HG02623 (cell line): ENCODE measurements at regions not wholly inside any gene's neighbourhood (a gene's known extent, or its start where the extent isn't known, plus 50 kb on each side); places are given as distances from the start of the nearest gene placed in this dataset.

Source experiments
- ATAC-seq: cut with Tn5 transposase; IDR thresholded peaks from one replicate; pipeline ENCODE4 v1.9.1; 2021; ENCODE audit warnings: moderate library complexity; ENCODE audit not compliant: unreplicated experiment

DNA sequence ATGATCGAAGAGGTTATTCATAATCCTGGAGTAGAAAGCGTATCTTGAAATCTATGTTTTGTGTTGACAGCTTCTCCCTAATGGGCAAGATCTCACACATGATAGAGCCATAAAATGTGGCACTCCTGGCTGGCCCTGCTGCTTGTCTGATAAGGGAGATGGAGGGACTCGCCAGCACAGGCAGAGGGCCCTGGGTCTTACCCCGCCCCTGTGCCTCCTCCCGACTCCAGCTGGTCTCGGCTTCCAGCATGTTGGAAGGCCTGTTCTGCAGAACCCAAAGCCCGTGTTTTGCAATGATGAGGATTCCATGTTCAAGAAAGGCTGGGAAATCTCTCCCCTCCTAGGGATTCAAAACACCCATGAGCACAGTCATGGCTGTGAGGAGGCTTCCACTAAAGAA lies 106.7 kb upstream of the SDK2 start:
- ATAC-seq, result no peak

DNA sequence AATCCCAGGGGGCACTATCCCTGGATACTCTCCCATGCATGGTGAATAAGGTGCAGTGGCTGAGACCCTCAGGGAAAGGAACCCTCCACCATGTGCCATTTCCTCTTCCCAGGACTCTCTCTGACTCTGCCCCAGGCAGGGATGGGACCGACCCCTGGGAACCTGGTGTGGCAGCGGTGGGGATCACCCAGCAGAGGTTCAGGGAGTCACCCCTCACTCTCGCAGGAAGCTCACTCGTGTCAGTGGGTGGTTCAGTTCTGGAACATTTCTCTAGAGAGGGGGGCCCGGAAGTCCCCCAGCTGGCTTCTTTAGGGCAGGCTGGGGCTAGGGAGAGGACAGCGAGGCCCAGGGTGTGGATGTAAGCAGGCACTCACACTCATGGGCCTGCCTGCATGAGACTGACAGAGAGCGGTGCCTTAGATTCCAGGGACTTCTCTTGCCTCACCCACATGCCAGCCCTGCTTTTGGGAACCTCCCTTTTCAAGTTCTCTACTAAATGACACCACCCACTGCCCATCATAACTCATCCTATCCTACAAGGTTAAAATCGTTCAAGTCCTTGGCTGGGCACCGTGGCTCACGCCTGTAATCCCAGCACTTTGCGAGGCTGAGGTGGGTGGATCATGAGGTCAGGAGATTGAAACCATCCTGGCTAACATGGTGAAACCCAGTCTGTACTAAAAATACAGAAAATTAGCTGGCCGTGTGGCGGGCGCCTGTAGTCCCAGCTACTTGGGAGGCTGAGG lies 109.7 kb upstream of the SDK2 start:
- ATAC-seq, result no peak

DNA sequence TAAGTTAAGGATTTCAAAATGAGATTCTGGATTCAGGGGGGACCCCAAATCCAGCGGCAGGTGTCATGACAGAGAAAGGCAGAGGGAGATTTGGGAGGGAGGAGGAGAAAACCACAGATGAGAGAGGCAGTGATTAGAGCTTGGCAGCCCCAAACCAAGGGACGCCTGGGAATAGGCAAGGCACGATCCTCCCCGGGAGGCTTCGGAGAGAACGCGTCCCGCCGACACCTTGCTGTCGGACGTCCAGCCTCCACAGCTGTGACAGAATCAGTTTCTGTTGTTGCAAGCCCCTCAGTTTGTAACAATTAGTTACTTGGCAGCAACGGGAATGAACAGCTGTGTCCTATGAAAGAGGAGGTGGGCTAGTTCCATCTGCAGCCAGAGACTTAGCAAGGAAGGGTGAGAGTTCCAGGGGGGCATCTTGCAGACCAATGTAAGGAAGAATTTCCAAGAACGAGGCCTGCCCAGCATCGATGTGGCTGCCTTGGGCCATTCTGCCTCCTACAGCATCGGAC lies 110.7 kb upstream of the SDK2 start:
- ATAC-seq, result no peak

DNA sequence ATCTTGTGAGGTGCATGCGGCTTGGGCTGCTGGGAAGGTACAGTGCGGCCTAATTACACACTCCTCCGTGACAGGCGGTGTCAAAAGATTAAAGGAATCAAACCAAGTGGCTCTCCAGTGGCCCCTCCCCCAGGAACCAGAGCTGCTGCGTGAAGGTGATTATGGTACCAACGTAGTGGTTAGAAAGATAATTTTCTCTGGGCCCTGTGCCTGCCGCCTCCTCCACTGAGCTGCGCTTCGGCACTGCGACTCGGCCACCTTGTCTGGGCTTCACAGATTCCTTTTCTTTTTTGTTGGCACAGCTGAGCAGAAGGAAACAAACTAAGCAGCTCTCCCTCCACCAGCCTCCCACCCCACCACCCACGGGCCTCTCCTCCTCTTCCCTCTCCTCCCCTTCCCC lies 113.2 kb upstream of the SDK2 start:
- ATAC-seq, result no peak

DNA sequence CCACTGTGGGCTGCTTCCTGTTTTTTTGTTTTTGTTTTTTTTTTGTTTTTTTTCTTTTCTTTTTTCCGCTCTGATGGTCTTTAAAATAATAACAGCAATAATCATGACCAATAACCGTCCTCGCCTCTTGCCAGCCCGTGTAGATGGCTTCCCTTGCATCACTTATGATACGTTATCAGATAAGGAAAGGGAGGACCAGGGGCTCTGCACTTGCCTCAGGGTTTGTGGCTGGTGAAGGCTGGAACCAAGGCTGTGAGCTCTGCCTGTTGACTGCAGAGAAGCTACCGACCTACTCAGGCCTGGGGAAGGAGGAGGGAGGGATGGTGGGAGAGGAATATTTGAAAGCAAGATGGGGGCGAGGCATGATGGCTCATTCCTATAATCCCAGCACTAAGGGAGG lies 114.0 kb upstream of the SDK2 start:
- no peak for ATAC-seq

DNA sequence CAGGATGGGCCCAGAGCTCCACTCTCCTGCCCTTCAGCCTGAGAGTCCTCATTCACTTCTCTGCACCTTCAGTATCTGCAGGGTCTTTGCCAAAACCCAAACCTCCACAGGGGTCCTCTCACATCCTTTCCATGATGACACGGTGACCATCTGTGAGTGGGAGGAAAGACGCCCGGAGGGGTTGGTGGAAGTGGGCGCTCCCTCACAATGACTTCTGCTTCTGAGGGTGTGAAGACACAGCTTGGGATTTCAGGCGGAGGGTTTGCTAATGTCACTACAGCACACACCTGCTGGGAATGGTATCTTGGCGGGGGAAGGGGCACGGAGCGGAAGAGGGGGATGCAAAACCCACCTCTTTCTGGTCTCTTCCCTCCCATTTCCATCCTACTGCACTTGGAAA lies 115.1 kb upstream of the SDK2 start:
- ATAC-seq, result no peak

DNA sequence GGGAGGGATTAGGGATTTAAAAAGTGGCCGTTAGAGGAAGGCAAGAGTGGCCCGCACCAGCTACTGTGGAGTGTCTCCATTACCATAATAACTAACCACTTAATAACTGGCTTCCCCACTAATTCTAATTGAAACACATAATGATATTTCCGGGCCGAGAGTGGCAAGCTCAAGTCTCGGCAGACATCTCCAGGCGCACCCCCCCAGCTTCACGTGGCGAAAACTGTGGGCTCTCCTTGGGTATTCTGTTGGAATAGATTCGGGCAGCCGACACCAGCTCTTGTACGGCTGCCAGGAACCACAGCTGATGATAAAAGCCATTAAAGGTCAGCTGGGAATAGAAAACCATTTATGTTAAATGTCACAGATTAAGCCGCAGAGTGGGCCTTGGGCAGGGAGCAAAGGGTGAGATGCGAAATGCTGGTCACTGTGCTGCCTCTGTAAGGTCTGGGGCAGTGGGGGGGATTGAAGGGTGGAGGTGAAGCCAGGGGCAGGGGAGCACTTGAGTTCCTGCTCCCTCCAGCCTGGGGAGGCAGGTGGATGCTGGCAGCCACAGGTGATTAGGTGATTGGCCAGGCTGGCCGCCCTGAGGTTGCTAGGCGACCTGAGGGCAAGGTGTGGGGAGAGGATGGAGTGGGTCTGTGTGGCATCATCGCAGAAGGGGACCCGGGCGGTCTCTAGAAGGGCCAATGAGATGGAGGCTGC lies 115.6 kb upstream of the SDK2 start:
- ATAC-seq, result no peak

DNA sequence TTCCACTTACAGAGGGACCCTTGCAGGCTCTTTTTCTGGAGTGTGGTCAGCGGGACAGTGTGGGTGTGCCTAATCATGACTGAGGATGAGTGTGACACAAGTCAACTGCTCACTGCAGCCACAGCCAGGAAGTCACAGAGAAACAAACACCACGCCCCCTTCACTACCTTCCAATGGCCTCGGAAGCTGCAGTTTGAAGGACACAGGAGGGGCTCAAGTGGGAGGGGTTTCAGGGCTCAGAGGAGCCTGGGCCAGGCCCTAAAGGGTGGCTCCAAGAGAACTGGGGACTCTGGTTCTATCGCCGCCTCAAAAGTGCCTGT lies 116.2 kb upstream of the SDK2 start:
- ATAC-seq, result no peak

DNA sequence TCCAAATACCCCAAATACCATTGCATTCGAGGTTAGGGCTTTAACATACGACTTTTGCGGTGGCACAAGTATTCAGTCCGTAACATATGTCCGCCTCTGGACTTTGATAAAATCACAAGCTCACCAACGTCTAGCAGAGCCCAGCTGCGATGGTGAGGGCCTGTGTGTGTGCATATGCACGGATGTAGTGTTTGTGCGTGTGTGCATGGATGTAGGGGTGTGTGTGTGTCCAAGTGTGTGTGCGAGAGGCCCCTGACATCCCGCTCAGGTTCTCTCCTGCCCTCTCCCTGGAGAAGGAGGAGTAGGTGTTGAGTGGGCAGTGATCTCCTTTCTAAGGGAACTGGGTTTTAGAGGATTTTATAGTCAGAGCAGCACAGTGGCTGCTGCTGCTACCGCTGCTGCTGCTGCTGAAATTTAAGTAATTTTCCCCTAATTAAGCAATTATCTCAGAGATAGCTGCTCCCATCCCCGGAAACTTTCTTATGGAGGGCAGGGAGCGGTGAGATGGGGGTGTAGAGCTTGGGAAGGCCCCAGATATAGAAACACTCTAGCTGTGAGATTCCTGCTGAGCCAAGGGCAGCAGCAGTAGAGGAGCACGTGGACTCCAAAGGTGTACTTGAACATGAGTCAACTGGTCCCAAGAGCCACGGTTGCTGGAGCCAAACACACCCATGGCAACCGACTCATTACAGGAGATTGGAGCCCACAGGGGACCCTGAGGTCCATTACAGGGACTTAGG lies 121.7 kb upstream of the SDK2 start:
- ATAC-seq, result no peak

DNA sequence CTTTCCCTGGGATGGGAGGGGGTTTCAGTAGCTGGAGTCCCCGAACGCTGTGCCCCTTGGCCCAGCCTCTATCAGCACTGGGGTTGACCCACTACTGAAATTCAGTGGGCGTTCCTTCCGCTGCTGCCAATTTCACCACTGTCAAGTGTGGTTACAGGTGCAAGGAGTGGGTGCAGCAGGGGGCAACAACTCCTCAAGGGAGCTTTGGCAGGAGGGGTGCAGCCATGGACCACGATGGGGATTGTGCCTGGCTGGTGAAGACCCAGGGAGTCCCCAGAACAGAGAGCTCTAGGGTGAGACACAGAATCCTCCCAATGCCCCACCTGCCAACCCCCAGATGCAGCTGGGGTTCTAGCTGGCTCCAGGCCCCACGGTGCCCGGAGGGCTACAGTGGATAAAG lies 123.5 kb upstream of the SDK2 start:
- ATAC-seq, result no peak

DNA sequence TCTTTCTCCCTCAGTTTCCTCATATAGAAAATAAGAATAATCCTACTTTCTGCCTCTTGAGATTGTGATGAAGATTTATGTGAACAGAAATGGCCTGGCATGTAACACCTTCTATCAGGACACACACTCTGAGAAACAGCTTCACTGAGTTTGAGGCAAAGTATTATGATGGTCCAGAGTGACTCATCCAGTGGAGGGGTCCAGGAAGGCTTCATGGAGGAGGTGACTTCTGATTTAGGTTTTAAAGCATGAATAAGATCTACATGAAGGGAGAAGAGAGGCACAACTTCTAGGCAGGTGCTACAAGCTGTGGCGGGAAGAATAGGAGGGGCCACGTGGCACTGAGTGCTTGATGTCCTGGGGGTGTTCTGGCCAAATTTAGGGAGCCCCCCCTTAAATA lies 124.4 kb upstream of the SDK2 start:
- no peak for ATAC-seq

DNA sequence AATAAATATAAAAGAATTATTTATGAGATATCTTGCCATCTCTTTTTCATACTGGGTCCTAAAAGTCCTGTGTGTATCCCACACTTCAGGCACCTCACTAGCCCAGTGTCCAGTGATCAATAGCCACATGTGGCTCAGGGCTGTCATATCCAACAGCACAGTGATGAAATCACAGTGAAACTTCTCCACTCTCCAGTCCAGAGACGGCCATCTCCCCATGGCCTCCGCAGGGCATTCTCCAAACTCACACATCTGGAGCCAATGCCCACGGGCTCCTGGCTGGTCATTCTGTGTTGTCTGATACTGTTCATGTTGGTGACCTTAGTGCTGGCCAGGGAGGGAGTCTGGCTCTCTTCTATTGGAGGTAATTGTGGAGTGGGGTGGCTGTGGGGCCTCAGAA lies 125.2 kb upstream of the SDK2 start:
- no peak for ATAC-seq

DNA sequence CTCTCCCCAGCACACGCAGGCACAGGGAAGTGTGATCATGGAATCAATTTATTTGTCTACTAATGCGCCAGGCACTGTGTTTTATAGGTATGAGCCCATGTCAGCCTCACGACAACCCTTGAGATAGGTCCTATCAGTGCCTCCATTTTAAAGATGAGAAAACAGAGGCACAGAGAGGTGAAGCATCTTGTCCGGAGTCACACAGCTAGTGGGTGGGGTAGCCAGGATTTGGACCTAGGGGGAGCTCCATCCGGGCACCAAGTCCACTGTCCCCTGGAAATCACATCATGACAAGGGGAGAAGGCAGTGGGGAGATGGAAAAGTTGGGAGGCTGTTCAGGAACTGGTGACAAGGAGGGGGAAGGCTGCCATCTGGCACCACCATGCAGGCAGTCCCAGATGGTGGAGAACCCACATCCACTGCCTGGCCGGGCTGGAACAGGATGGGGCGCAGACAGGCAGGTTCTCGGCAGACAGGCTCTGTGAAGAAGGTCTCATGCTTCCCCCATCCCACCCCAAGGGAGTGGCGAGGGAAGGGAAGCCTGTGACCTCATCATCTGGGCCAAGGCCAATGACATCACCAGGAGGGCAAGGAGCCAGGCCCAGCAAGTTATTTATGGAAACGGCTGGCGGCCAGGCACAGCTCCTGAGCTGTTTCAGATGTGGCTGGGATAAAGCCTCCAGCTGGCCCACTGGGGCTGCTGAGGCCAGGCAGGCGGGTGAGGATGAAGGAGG lies 126.0 kb upstream of the SDK2 start:
- ATAC-seq, result no peak

DNA sequence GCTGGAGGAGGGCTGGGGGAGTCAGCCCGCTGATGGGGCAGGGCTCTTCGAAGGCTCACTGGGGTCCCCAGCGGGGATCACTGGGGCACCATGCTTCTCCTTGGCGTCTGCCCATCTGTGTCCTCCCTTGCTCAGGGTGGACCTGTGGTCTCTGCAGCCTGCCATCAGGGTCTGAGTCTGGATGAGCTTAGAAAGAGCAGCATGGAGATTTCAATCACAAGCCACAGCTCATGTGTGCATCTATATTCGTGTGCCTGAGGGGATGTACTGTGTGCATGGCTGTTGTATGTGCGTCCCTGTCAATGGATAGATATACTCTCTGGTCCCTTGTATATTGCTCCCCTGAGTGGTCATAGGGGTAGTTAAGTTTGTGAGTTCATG lies 126.6 kb upstream of the SDK2 start:
- no peak for ATAC-seq

DNA sequence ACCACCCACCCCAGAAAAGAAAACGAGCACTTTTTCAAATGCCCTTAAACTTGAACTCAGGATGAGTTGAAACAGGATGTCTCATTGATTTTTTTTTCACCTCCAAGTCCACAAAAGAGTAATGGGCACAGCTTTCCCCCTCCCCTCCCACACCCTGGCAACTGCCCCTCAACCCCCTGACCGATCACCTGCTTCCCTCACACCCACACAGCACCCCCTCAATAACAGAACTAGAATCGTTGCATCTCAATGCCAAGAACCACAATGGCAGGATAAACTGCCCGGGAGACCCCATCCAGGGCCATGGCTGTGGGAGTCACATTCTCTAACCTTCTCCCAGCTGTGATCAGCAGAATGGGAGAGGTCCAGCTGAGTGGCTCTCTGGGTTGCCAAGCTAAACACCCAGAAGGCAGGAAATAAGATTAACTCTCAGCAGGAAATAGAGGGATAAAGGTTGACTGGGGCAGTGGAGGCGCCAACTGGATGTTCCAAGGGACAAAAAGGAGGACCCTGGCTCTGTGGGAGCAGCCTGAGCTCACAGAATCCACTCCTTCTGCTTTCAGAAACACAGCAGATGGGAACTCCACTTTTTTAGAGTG lies 128.0 kb upstream of the SDK2 start:
- no peak for ATAC-seq

DNA sequence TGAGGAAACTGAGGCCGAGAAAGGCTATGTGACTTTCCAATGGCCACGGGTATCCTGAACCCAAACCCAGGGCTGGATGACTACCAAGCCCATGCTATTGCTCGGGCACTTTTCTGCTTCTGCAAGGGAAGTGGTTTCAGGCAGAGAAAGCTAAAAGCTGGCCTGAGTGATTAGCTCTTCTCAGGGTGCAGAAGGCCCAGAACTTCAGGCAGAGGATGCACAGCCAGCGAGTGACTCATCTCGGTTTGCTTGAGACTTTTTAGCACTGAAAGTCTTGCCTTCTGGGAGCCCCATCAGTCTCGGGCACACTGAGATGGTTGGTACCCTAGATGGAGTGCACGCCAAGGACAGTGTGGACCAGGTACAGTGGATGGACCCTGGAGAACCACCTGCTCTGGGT lies 129.5 kb upstream of the SDK2 start:
- ATAC-seq, result no peak

DNA sequence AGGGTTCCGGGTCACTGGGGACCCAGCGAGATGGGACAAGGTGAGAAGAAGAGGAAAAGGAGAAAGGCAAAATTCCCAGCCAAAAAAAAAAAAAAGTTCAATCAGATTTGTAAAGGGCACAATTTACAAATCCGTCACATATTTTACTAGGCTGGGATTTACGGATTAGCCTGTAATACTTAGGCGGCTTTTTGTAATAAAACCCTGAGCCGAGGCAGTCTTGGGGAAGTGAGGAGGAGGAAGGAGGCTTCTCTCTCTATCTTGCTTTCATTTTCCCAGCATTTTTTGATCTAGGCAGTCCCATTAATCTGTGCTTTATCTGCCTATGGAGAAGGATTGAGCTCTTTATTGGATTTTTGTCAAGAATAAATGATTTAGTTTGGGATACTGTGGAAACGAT lies 130.6 kb upstream of the SDK2 start:
- no peak for ATAC-seq

DNA sequence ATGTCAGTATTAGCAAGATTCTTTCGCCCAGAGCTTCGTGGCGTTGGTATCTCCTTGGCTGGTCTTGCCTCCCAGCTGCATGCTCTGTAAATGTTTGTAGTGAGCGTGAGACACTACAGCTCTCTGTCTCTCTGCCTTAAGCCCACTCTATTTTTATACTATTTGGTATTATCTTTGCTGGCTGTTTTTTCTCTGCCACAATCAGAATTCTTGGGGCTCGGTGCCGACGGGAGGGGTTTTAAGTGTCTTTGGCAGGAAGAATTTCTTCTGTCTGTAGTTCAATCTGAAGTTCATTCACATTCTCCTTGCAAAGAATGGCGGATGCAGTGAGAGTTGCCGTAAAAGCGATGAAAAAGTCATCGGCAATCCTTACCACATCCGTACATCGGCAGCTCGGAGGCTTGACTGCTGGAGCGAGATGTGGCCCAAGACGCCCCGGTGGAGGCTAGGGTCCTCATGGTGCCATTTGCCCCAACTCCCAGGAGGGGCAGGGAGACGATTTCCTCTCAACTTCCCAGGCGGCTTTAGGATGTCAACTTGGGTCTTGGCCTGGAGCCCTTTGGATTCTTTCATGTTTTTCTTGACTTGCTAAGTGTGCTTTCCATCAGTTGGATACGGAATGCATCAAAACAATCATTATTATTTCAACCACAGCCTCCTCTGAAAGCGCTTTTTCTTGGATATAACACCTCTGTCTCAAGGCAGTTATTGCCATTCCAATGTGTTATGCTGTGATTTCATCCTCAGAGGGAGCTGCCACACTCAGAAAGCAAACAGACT lies 132.3 kb upstream of the SDK2 start:
- ATAC-seq, result no peak

DNA sequence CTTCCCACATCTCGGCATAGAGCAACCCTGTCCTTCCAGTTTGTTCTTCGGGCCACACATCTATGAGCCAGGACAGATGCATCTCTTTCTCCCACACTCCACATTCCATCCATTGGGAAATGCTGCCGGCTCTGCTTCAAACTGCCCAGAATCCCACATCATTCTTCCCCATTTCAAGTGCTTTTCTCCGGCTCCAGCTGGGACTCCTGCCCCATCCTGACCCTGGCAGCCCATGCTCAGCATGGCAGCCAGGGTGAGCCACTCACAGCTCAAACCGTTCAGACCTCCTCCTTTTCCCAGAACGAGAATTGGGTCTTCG lies 132.8 kb upstream of the SDK2 start:
- no peak for ATAC-seq

DNA sequence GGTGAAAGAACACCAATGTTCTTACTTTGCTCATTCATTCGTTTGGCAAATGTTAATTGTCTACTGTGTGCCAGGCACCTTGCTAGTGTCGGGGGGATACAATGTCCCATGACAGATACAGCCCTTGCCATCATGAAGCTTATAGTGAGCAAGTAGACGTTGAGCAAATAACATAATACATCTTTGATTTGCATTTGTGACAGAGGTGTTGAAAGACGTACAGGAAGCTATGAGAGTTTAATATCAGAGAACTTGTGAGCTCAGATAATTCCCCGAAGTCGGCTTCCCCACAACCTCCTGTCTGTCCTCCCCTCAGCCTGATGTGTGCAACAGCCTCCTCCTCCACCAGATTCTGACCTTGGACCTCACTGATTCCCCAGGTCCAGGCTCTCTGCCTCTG lies 138.0 kb upstream of the SDK2 start:
- ATAC-seq, result no peak
